ENCODE measurements at regions not wholly inside any gene's neighbourhood (a gene's known extent, or its start where the extent isn't known, plus 50 kb on each side); places are given as distances from the start of the nearest gene placed in this dataset.

DNA sequence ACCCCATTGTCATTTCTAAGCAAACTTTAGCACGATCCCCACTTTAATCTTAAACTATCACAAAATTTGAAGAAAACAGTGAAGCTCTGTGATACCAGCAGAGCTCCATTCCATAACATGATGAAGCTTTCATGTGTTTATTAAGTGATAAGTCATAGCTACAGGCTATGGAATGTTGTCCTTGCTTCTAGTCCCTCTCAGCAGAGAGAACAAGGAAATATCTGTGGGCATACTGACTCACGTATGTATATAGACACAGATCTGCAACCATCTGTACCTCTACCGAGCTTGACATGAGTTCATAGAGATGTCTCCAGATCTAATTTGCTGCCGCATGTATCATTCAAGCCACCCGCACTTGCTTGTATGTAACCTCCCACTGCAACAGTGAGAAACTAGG lies 588.9 kb downstream of the ETS1 start:
- intact Hi-C loops (cut with micrococcal nuclease) = no loop called here
- Histone ChIP-seq H3K4me3 (ENCODE audit: control extremely low read depth in 1 of 5, extremely low read depth in 1 of 5, insufficient read depth in 1 of 5, low read depth in 2 of 5, low read length in 4 of 5) (no peak overlapping the region), H3K79me2 (ENCODE audit: control insufficient read depth, insufficient read depth, low read length) (no peaks in the 10 kb centered on the region), H3K9ac (ENCODE audit: low read length) (no peak overlapping the region), H3K27ac (ENCODE audit: low read length in 2 of 2) (no peak overlapping the region), H4K20me1 (ENCODE audit: control insufficient read depth, insufficient read depth, low read length, poor library complexity, severe bottlenecking) (no peaks in the 10 kb centered on the region), H2AFZ (ENCODE audit: insufficient read depth, low read depth, low read length, poor library complexity, severe bottlenecking) (no peak overlapping the region), H3K4me2 (replicated peaks; ENCODE audit: low read depth, low read length, poor library complexity, severe bottlenecking) (no peak overlapping the region), H3K36me3 (replicated peaks in 1 of 2; ENCODE audit: control extremely low read depth in 1 of 2, control insufficient read depth in 1 of 2, extremely low read depth in 1 of 2, insufficient read depth in 2 of 2, low read length in 1 of 2) (no peaks in the 10 kb centered on the region), H3K27me3 (replicated peaks in 1 of 4; ENCODE audit: control extremely low read depth in 1 of 4, control insufficient read depth in 3 of 4, insufficient read depth in 4 of 4, low read length in 3 of 4) (peaks cover 0 to 6% (median 0%) of the 10 kb centered on the region in 4 experiments), H3K9me3 (ENCODE audit: control extremely low read depth in 1 of 3, control insufficient read depth in 2 of 3, insufficient read depth in 1 of 3, low read length in 2 of 3) (peaks cover 0 to 4% (median 0%) of the 10 kb centered on the region in 3 donors), H3K4me1 (ENCODE audit: control insufficient read depth in 2 of 2, insufficient read depth in 2 of 2, low read length in 2 of 2) (no peaks in the 10 kb centered on the region)
- 93% methylated on average over 2 of the region's 5 CpGs for WGBS (ENCODE audit: insufficient coverage)
- CTCF ChIA-PET = no interaction called here
- Mint-ChIP-seq H3K9me3 (ENCODE audit: insufficient read depth) (peaks cover 1% of the 10 kb centered on the region), H3K4me3 (no peak overlapping the region), H3K27ac (no peak overlapping the region), H3K4me1 (no peaks in the 10 kb centered on the region), H3K27me3 (peaks cover 21% of the 10 kb centered on the region)
- no peak for DNase-seq
- no peak for ATAC-seq (ENCODE audit: low read depth)
- POLR2A ChIA-PET = no interaction called here
- TF ChIP-seq, protein P1, sequence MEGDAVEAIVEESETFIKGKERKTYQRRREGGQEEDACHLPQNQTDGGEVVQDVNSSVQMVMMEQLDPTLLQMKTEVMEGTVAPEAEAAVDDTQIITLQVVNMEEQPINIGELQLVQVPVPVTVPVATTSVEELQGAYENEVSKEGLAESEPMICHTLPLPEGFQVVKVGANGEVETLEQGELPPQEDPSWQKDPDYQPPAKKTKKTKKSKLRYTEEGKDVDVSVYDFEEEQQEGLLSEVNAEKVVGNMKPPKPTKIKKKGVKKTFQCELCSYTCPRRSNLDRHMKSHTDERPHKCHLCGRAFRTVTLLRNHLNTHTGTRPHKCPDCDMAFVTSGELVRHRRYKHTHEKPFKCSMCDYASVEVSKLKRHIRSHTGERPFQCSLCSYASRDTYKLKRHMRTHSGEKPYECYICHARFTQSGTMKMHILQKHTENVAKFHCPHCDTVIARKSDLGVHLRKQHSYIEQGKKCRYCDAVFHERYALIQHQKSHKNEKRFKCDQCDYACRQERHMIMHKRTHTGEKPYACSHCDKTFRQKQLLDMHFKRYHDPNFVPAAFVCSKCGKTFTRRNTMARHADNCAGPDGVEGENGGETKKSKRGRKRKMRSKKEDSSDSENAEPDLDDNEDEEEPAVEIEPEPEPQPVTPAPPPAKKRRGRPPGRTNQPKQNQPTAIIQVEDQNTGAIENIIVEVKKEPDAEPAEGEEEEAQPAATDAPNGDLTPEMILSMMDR (IDR thresholded peaks at IDR 0.05) = no peak
- TF ChIP-seq EZH2 (IDR thresholded peaks at IDR 0.05; ENCODE audit: borderline replicate concordance, insufficient read depth, low read depth, low read length, poor library complexity, severe bottlenecking) = no peak

GRCh38 chr11:127997594-127997993 lies 589.8 kb downstream of the ETS1 start:
- POLR2A ChIA-PET = no interaction called here
- Histone ChIP-seq H2AFZ (ENCODE audit: insufficient read depth, low read depth, low read length, poor library complexity, severe bottlenecking) (no peak overlapping the region), H3K27ac (ENCODE audit: low read length in 2 of 2) (no peak overlapping the region), H3K79me2 (ENCODE audit: control insufficient read depth, insufficient read depth, low read length) (no peaks in the 10 kb centered on the region), H3K27me3 (replicated peaks in 1 of 4; ENCODE audit: control extremely low read depth in 1 of 4, control insufficient read depth in 3 of 4, insufficient read depth in 4 of 4, low read length in 3 of 4) (peaks cover 0 to 6% (median 0%) of the 10 kb centered on the region in 4 experiments), H3K4me2 (replicated peaks; ENCODE audit: low read depth, low read length, poor library complexity, severe bottlenecking) (no peak overlapping the region), H3K9ac (ENCODE audit: low read length) (no peak overlapping the region), H4K20me1 (ENCODE audit: control insufficient read depth, insufficient read depth, low read length, poor library complexity, severe bottlenecking) (no peaks in the 10 kb centered on the region), H3K36me3 (replicated peaks in 1 of 2; ENCODE audit: control extremely low read depth in 1 of 2, control insufficient read depth in 1 of 2, extremely low read depth in 1 of 2, insufficient read depth in 2 of 2, low read length in 1 of 2) (no peaks in the 10 kb centered on the region), H3K4me1 (ENCODE audit: control insufficient read depth in 2 of 2, insufficient read depth in 2 of 2, low read length in 2 of 2) (no peaks in the 10 kb centered on the region), H3K9me3 (ENCODE audit: control extremely low read depth in 1 of 3, control insufficient read depth in 2 of 3, insufficient read depth in 1 of 3, low read length in 2 of 3) (peaks cover 0 to 4% (median 0%) of the 10 kb centered on the region in 3 donors), H3K4me3 (ENCODE audit: control extremely low read depth in 1 of 5, extremely low read depth in 1 of 5, insufficient read depth in 1 of 5, low read depth in 2 of 5, low read length in 4 of 5) (no peak overlapping the region)
- DNase-seq (no peak), ATAC-seq (ENCODE audit: low read depth) (no peak)
- H3K9me3 Mint-ChIP-seq (ENCODE audit: insufficient read depth) = peaks cover 1% of the 10 kb centered on the region
- no peaks in the 10 kb centered on the region for H3K4me1 Mint-ChIP-seq
- intact Hi-C loops (cut with micrococcal nuclease) = no loop called here
- H3K4me3 Mint-ChIP-seq = no peak overlapping the region
- no peak overlapping the region for H3K27ac Mint-ChIP-seq
- H3K27me3 Mint-ChIP-seq = peaks cover 18% of the 10 kb centered on the region
- WGBS (ENCODE audit: insufficient coverage) = 100% methylated on average over 1 of the region's 2 CpGs
- TF ChIP-seq EZH2 (IDR thresholded peaks at IDR 0.05; ENCODE audit: borderline replicate concordance, insufficient read depth, low read depth, low read length, poor library complexity, severe bottlenecking) = no peak
- TF ChIP-seq, protein P1 (IDR thresholded peaks at IDR 0.05) = no peak
- CTCF ChIA-PET = no interaction called here

Data from B cell (primary cell).